PC-9 (cell line): ENCODE measurements at regions not wholly inside any gene's neighbourhood (a gene's known extent, or its start where the extent isn't known, plus 50 kb on each side); places are given as distances from the start of the nearest gene placed in this dataset.

Source experiments
- BruUV-seq: library from RNA; stranded (reverse); fragments of 400-500 nt; replicated peaks from 2 replicates; lab custom pipeline; 2021; lab: Mats Ljungman, UMichigan
- CTCF ChIA-PET: fragments of 300-600 bp; sonication (Branson Sonifier 250); formaldehyde crosslinking; loops from one replicate; lab custom pipeline; 2022; ENCODE audit warnings: antibody characterized with exemption; lab: Charles Lee
- POLR2A ChIA-PET: fragments of 300-600 bp; sonication (Branson Sonifier 250); formaldehyde crosslinking; loops from one replicate; lab custom pipeline; 2022; ENCODE audit warnings: antibody characterized with exemption; ENCODE audit not compliant: unreplicated experiment; lab: Charles Lee
- DNase-seq, 2 experiments: peaks; one replicate each; pipeline versions ENCODE4 v3.0.0 to v3.0.0-alpha.2; 2015 to 2022; ENCODE audit warnings: mixed read lengths in 1 of 2
- H2AFZ ChIP-seq: fragments of 200-600 bp; sonication (generic); 2 replicates; pipeline ENCODE4 v1.8.1; 2017; ENCODE audit warnings: antibody characterized with exemption
- H3F3A ChIP-seq: fragments of 200-600 bp; sonication (generic); 2 replicates; pipeline ENCODE4 v1.8.1; 2017; ENCODE audit warnings: antibody characterized with exemption, mild to moderate bottlenecking, low read depth; ENCODE audit not compliant: insufficient read depth
- H3K27ac ChIP-seq: fragments of 200-600 bp; sonication (generic); 2 replicates; pipeline ENCODE4 v1.6.1; 2016; ENCODE audit warnings: mixed run types
- H3K27me3 ChIP-seq: fragments of 200-600 bp; sonication (generic); 2 replicates; pipeline ENCODE4 v1.6.1; 2016; ENCODE audit warnings: low read depth, mixed run types; ENCODE audit not compliant: insufficient read depth
- H3K36me3 ChIP-seq: fragments of 200-600 bp; sonication (generic); 2 replicates; pipeline ENCODE4 v1.6.1; 2016; ENCODE audit warnings: low read depth, mixed run types
- H3K4me1 ChIP-seq: fragments of 200-600 bp; sonication (generic); replicated peaks from 2 replicates; pipeline ENCODE4 v1.6.1; 2016; ENCODE audit warnings: mixed run types; ENCODE audit not compliant: insufficient read depth
- H3K4me2 ChIP-seq: fragments of 200-600 bp; sonication (generic); 2 replicates; pipeline ENCODE4 v1.6.1; 2017; ENCODE audit warnings: mixed run types
- H3K4me3 ChIP-seq: fragments of 200-600 bp; sonication (generic); 2 replicates; pipeline ENCODE4 v1.6.1; 2016; ENCODE audit warnings: mixed run types
- H3K79me2 ChIP-seq: fragments of 200-600 bp; sonication (generic); 2 replicates; pipeline ENCODE4 v1.6.1; 2017; ENCODE audit warnings: low read depth, mixed run types
- H3K9me2 ChIP-seq: fragments of 200-600 bp; sonication (generic); 2 replicates; pipeline ENCODE4 v1.8.1; 2017; ENCODE audit warnings: mild to moderate bottlenecking; ENCODE audit not compliant: insufficient read depth
- H3K9me3 ChIP-seq: fragments of 200-600 bp; sonication (generic); 2 replicates; pipeline ENCODE4 v1.8.1; 2016; ENCODE audit warnings: low read depth; ENCODE audit not compliant: insufficient read depth
- H4K20me1 ChIP-seq: fragments of 200-600 bp; sonication (generic); 2 replicates; pipeline ENCODE4 v1.8.1; 2017; ENCODE audit not compliant: insufficient read depth
- EZH2 ChIP-seq: fragments of 200-600 bp; sonication (generic); IDR thresholded peaks from 2 replicates; pipeline ENCODE4 v1.8.0; 2017; ENCODE audit warnings: antibody characterized with exemption, low read depth
- intact Hi-C: fragments of 100-400 bp; cut with micrococcal nuclease; formaldehyde crosslinking; loops from one replicate; pipeline ENCODE4 v1.10.0; 2022; ENCODE audit not compliant: unreplicated experiment
- TF ChIP-seq, protein P1 (sequence below): fragments of 200-600 bp; sonication (generic); conservative IDR thresholded peaks from 2 replicates; pipeline ENCODE4 v1.6.1; 2017; ENCODE audit warnings: mixed run types, antibody characterized with exemption, mild to moderate bottlenecking, moderate library complexity

DNA sequence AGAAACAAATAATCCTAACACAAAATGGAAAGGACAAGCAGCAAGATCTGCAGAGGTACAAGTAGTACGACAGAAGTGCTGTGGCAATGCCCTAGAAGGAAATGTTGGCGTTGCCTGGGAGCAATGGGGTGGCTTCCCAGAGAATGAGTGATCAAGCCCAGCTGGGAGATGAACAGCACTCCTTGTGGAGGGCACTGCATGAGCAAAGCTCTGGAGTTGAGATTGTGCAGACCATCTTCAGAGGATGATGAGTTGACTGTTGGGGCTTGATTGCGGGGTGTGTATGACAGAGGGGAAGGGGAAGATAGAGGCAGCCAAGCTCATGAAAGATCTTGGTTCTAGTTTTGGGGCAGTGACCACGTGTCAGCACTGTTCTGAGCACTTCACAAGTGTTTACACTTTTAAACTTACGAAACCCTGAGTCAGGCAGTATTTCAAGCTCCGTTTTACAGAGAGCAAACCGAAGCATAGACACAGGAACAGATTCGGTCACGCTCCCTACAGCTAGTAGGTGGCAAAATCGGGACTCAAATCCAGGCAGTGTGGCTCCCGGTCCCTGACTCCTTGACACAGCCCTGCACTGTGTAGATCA, 127.2 kb upstream of the LHX5 start:
- TF ChIP-seq, protein P1, sequence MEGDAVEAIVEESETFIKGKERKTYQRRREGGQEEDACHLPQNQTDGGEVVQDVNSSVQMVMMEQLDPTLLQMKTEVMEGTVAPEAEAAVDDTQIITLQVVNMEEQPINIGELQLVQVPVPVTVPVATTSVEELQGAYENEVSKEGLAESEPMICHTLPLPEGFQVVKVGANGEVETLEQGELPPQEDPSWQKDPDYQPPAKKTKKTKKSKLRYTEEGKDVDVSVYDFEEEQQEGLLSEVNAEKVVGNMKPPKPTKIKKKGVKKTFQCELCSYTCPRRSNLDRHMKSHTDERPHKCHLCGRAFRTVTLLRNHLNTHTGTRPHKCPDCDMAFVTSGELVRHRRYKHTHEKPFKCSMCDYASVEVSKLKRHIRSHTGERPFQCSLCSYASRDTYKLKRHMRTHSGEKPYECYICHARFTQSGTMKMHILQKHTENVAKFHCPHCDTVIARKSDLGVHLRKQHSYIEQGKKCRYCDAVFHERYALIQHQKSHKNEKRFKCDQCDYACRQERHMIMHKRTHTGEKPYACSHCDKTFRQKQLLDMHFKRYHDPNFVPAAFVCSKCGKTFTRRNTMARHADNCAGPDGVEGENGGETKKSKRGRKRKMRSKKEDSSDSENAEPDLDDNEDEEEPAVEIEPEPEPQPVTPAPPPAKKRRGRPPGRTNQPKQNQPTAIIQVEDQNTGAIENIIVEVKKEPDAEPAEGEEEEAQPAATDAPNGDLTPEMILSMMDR = no peak
- TF ChIP-seq EZH2 = no peak
- no peaks in the 10 kb centered on the region for H4K20me1 ChIP-seq
- H3K4me3 ChIP-seq = no peak overlapping the region
- ChIA-PET CTCF (no interaction called here), POLR2A (no interaction called here)
- H3K4me2 ChIP-seq = peak overlapping the region; percentile 35; the same call in 1 of the 2 replicates
- no peaks in the 10 kb centered on the region for H3F3A ChIP-seq
- no peaks in the 10 kb centered on the region for H3K9me3 ChIP-seq
- no peak for DNase-seq
- no peaks in the 10 kb centered on the region for H3K4me1 ChIP-seq
- H3K36me3 ChIP-seq = no peaks in the 10 kb centered on the region
- no TSS peak for BruUV-seq
- intact Hi-C loops = no loop called here
- peaks cover 31% of the 10 kb centered on the region for H3K27me3 ChIP-seq
- no peaks in the 10 kb centered on the region for H3K79me2 ChIP-seq
- no peak overlapping the region for H2AFZ ChIP-seq
- H3K27ac ChIP-seq = no peak overlapping the region
- no peaks in the 10 kb centered on the region for H3K9me2 ChIP-seq

DNA sequence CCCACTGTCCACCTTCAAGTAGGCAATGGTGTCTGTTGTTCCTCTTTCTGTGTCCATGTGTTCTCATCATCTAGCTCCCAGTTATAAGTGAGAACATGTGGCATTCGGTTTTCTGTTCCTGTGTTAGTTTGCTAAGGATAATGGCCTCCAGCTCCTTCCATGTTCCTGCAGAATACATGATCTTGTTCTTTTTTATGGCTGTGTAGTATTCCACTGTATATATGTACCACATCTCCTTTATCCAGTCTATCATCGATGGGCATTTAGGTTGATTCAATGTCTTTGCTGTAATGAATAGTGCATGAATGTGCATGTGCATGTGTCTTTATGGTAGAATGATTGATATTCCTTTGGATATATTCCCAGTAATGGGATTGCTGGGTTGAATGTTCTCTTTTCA, 123.3 kb upstream of the LHX5 start:
- H3F3A ChIP-seq = no peaks in the 10 kb centered on the region
- H3K9me2 ChIP-seq = no peaks in the 10 kb centered on the region
- intact Hi-C loops = no loop called here
- no peaks in the 10 kb centered on the region for H3K4me1 ChIP-seq
- no peak for DNase-seq
- BruUV-seq = no TSS peak
- peaks cover 24% of the 10 kb centered on the region for H3K27me3 ChIP-seq
- H2AFZ ChIP-seq = no peak overlapping the region
- POLR2A ChIA-PET = no interaction called here
- TF ChIP-seq, protein P1 = no peak
- TF ChIP-seq EZH2 = no peak
- CTCF ChIA-PET = no interaction called here
- H3K79me2 ChIP-seq = no peaks in the 10 kb centered on the region
- no peak overlapping the region for H3K4me3 ChIP-seq
- no peak overlapping the region for H3K4me2 ChIP-seq
- no peaks in the 10 kb centered on the region for H4K20me1 ChIP-seq
- no peak overlapping the region for H3K27ac ChIP-seq
- no peaks in the 10 kb centered on the region for H3K9me3 ChIP-seq
- H3K36me3 ChIP-seq = no peaks in the 10 kb centered on the region

DNA sequence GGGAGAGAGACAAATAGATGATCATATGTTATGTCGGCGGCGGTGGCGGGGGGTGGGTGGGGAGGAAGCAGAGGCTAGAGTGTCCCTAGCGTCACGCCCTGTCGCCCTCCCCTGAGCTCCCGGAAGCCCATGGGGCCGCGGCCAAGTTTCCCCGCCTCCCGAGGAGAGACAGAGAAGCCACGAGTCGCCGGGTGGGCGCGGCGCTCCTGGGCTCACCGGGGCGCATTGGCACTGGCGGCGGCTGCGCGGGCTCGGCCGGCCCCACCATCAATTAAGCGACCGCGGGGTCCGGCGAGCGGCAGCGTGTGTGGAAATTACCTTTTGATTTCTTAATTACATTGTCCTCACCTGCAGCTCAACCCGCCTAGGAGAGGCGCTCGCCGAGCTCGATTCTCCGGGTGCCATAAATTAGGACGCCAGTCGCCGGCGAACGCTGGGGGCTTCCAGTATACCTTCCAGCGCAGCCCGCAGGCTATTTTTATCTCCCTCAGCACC, 119.9 kb upstream of the LHX5 start:
- H4K20me1 ChIP-seq = no peaks in the 10 kb centered on the region
- POLR2A ChIA-PET = no interaction called here
- no peak for TF ChIP-seq EZH2
- TF ChIP-seq, protein P1 = no peak
- H3K9me2 ChIP-seq = no peaks in the 10 kb centered on the region
- H3K4me3 ChIP-seq = no peak overlapping the region
- CTCF ChIA-PET = no interaction called here
- no peak for DNase-seq
- BruUV-seq = no TSS peak
- no peaks in the 10 kb centered on the region for H3K79me2 ChIP-seq
- no peak overlapping the region for H3K4me2 ChIP-seq
- H3F3A ChIP-seq = no peaks in the 10 kb centered on the region; the same call in 1 of the 2 replicates
- H3K27me3 ChIP-seq = peaks cover 9% of the 10 kb centered on the region; the same call in 1 of the 2 replicates
- no peak overlapping the region for H3K27ac ChIP-seq
- no peak overlapping the region for H2AFZ ChIP-seq
- no peaks in the 10 kb centered on the region for H3K9me3 ChIP-seq
- no peaks in the 10 kb centered on the region for H3K36me3 ChIP-seq
- intact Hi-C loops = no loop called here
- peaks cover 12% of the 10 kb centered on the region for H3K4me1 ChIP-seq
